HG02623 (cell line): ENCODE measurements at regions not wholly inside any gene's neighbourhood (a gene's known extent, or its start where the extent isn't known, plus 50 kb on each side); places are given as distances from the start of the nearest gene placed in this dataset.

Experiments
- ATAC-seq: cut with Tn5 transposase; IDR thresholded peaks from one replicate; pipeline ENCODE4 v1.9.1; 2021; ENCODE audit warnings: moderate library complexity; ENCODE audit not compliant: unreplicated experiment

GRCh38 chr6:121967631-121968030, 431.8 kb upstream of the HSF2 start:
- no peak for ATAC-seq

GRCh38 chr6:121971931-121972335, 427.5 kb upstream of the HSF2 start:
- ATAC-seq, result no peak

GRCh38 chr6:121984956-121985355, 414.5 kb upstream of the HSF2 start:
- ATAC-seq, result no peak

- no peak for ATAC-seq
These were observed 406.1 kb upstream of the HSF2 start for GRCh38 chr6:121993362-121993761.

- ATAC-seq, result no peak
These were observed 404.5 kb upstream of the HSF2 start for GRCh38 chr6:121994919-121995318.

GRCh38 chr6:121998631-121999030, 400.8 kb upstream of the HSF2 start:
- no peak for ATAC-seq

- no peak for ATAC-seq
These were observed 399.9 kb upstream of the HSF2 start for GRCh38 chr6:121999456-122000065.

GRCh38 chr6:122005661-122006060, 393.8 kb upstream of the HSF2 start:
- no peak for ATAC-seq

GRCh38 chr6:122007339-122007738, 392.1 kb upstream of the HSF2 start:
- ATAC-seq, result no peak

GRCh38 chr6:122008101-122008999, 391.1 kb upstream of the HSF2 start:
- no peak for ATAC-seq

- no peak for ATAC-seq
These were observed 390.5 kb upstream of the HSF2 start for GRCh38 chr6:122009000-122009350.

- no peak for ATAC-seq
These were observed 386.9 kb upstream of the HSF2 start for GRCh38 chr6:122012578-122012977.

- ATAC-seq, result no peak
These were observed 384.5 kb upstream of the HSF2 start for GRCh38 chr6:122014961-122015360.

GRCh38 chr6:122020588-122021264, 378.7 kb upstream of the HSF2 start:
- peak; percentile 96 for ATAC-seq

GRCh38 chr6:122025104-122025503, 374.3 kb upstream of the HSF2 start:
- ATAC-seq, result no peak

- ATAC-seq, result no peak
These were observed 372.7 kb upstream of the HSF2 start for GRCh38 chr6:122026582-122027369.

GRCh38 chr6:122028933-122029522, 370.4 kb upstream of the HSF2 start:
- ATAC-seq, result no peak

GRCh38 chr6:122033564-122034181, 365.8 kb upstream of the HSF2 start:
- ATAC-seq, result peak; percentile 80

- no peak for ATAC-seq
These were observed 364.3 kb upstream of the HSF2 start for GRCh38 chr6:122035173-122035572.

GRCh38 chr6:122040261-122040660, 359.2 kb upstream of the HSF2 start:
- ATAC-seq, result no peak
